Panc1 (cell line): ENCODE measurements at regions not wholly inside any gene's neighbourhood (a gene's known extent, or its start where the extent isn't known, plus 50 kb on each side); places are given as distances from the start of the nearest gene placed in this dataset.

Experiments
- CTCF ChIP-seq: fragments of 450-650 bp; IDR thresholded peaks from 2 replicates; pipeline ENCODE4 v1.5.1; 2017; ENCODE audit warnings: mild to moderate bottlenecking
- POLR2AphosphoS5 ChIP-seq: IDR thresholded peaks from 2 replicates; pipeline ENCODE4 v1.6.1; 2012; ENCODE audit warnings: mild to moderate bottlenecking, low read depth, low read length, moderate library complexity
- REST ChIP-seq, 2 experiments: IDR thresholded peaks; 2 replicates each; pipeline ENCODE4 v1.6.1; 2011 to 2012; ENCODE audit warnings: low read depth in 2 of 2, control low read depth in 1 of 2, low read length in 1 of 2, mild to moderate bottlenecking in 1 of 2, moderate library complexity in 1 of 2; ENCODE audit not compliant: insufficient read depth in 1 of 2
- SIN3A ChIP-seq: IDR thresholded peaks from 2 replicates; pipeline ENCODE4 v1.6.1; 2012; ENCODE audit warnings: low read depth, mild to moderate bottlenecking, low read length, moderate library complexity, borderline replicate concordance; ENCODE audit not compliant: insufficient read depth
- TCF7L2 ChIP-seq: IDR thresholded peaks from 2 replicates; pipeline ENCODE4 v1.6.1; 2011; ENCODE audit warnings: mild to moderate bottlenecking, low read depth, low read length, inconsistent platforms

- no peak for TF ChIP-seq CTCF
- TF ChIP-seq POLR2AphosphoS5 = no peak
- TF ChIP-seq REST (IDR thresholded peaks at IDR 0.05; ENCODE audit: insufficient read depth in 1 of 2, low read depth in 2 of 2, low read length in 1 of 2) = no peak
- no peak for TF ChIP-seq TCF7L2
- no peak for TF ChIP-seq SIN3A
Observed at GRCh38 chr1:5552787-5553484, 439.3 kb downstream of the NPHP4 start.
